GM23338 (cell line): ENCODE measurements at regions not wholly inside any gene's neighbourhood (a gene's known extent, or its start where the extent isn't known, plus 50 kb on each side); places are given as distances from the start of the nearest gene placed in this dataset.

Experiments
- ATAC-seq: fragments of 200-7000 bp; cut with Tn5 transposase; 3 replicates; pipeline ENCODE4 v1.9.1; 2020
- DNase-seq: peaks from one replicate; pipeline ENCODE4 v3.0.0-alpha.2; 2015; ENCODE audit warnings: low spot score
- H2AFZ ChIP-seq: fragments of 200-600 bp; sonication (generic); 2 replicates; pipeline ENCODE4 v1.8.0; 2016; ENCODE audit warnings: antibody characterized with exemption, mild to moderate bottlenecking, moderate library complexity
- H3F3A ChIP-seq: fragments of 200-600 bp; sonication (generic); replicated peaks from 2 replicates; pipeline ENCODE4 v1.8.0; 2017; ENCODE audit warnings: antibody characterized with exemption, mixed run types, low read depth
- H3K27ac ChIP-seq: fragments of 200-600 bp; sonication (generic); 2 replicates; pipeline ENCODE4 v1.6.1; 2016; ENCODE audit warnings: low read depth
- H3K27me3 ChIP-seq: fragments of 200-600 bp; sonication (generic); 2 replicates; pipeline ENCODE4 v1.8.0; 2016; ENCODE audit warnings: mild to moderate bottlenecking, mixed run types, moderate library complexity; ENCODE audit not compliant: insufficient read depth
- H3K36me3 ChIP-seq: fragments of 200-600 bp; sonication (generic); 2 replicates; pipeline ENCODE4 v1.8.0; 2016; ENCODE audit warnings: mild to moderate bottlenecking; ENCODE audit not compliant: insufficient read depth
- H3K4me1 ChIP-seq: fragments of 200-600 bp; sonication (generic); 2 replicates; pipeline ENCODE4 v1.8.0; 2016; ENCODE audit warnings: mild to moderate bottlenecking, moderate library complexity; ENCODE audit not compliant: insufficient read depth
- H3K4me2 ChIP-seq: fragments of 200-600 bp; sonication (generic); 2 replicates; pipeline ENCODE4 v1.7.1; 2017; ENCODE audit warnings: mixed run types
- H3K4me3 ChIP-seq: fragments of 200-600 bp; sonication (generic); 2 replicates; pipeline ENCODE4 v1.6.1; 2016; ENCODE audit warnings: mixed run types
- H3K79me2 ChIP-seq: fragments of 200-600 bp; sonication (generic); replicated peaks from 2 replicates; pipeline ENCODE4 v1.8.0; 2017; ENCODE audit warnings: mild to moderate bottlenecking; ENCODE audit not compliant: insufficient read depth
- H3K9me2 ChIP-seq: fragments of 200-600 bp; sonication (generic); 2 replicates; pipeline ENCODE4 v1.8.0; 2017; ENCODE audit not compliant: insufficient read depth
- H4K20me1 ChIP-seq: fragments of 200-600 bp; sonication (generic); replicated peaks from 2 replicates; pipeline ENCODE4 v1.8.0; 2017; ENCODE audit warnings: mild to moderate bottlenecking; ENCODE audit not compliant: insufficient read depth
- H3K27ac Mint-ChIP-seq: 2 replicates; pipeline ENCODE4 v1.8.0; 2020; ENCODE audit warnings: inconsistent platforms, mild to moderate bottlenecking, moderate library complexity, mixed read lengths
- H3K27me3 Mint-ChIP-seq: 3 replicates; pipeline ENCODE4 v1.8.0; 2022; ENCODE audit warnings: low read depth, mild to moderate bottlenecking, moderate library complexity, mixed read lengths, inconsistent platforms; ENCODE audit not compliant: insufficient read depth, poor library complexity
- H3K36me3 Mint-ChIP-seq: 3 replicates; pipeline ENCODE4 v1.8.0; 2021; ENCODE audit warnings: low read depth, mild to moderate bottlenecking, inconsistent platforms, moderate library complexity, mixed read lengths
- H3K4me1 Mint-ChIP-seq: 3 replicates; pipeline ENCODE4 v1.8.0; 2020; ENCODE audit warnings: mild to moderate bottlenecking, inconsistent platforms, mixed read lengths
- H3K4me3 Mint-ChIP-seq: 3 replicates; pipeline ENCODE4 v1.8.0; 2021; ENCODE audit warnings: moderate library complexity, mild to moderate bottlenecking, inconsistent platforms, mixed read lengths
- H3K9me3 Mint-ChIP-seq: 3 replicates; pipeline ENCODE4 v1.8.0; 2020; ENCODE audit warnings: moderate library complexity, mild to moderate bottlenecking, inconsistent platforms, mixed read lengths
- CREB1 ChIP-seq: fragments of 250-450 bp; sonication (Bioruptor Pico); IDR thresholded peaks from 2 replicates; pipeline ENCODE4 v1.5.0; 2020; ENCODE audit warnings: low read depth, mild to moderate bottlenecking, moderate library complexity
- CTCF ChIP-seq, 2 experiments: fragments of 200-600 bp in 1 of 2; sonication (generic) in 1 of 2; conservative IDR thresholded peaks; 2 replicates each; pipeline versions ENCODE4 v1.5.1 to v1.6.1; 2016 to 2017; ENCODE audit warnings: antibody characterized with exemption in 2 of 2, low read depth in 2 of 2, mild to moderate bottlenecking in 2 of 2, moderate library complexity in 1 of 2
- ETS1 ChIP-seq: IDR thresholded peaks from 2 replicates; pipeline ENCODE4 v1.6.1; 2016; ENCODE audit warnings: antibody characterized with exemption
- EZH2 ChIP-seq: fragments of 200-600 bp; sonication (generic); IDR thresholded peaks from one replicate; pipeline ENCODE4 v1.8.0; 2017; ENCODE audit warnings: antibody characterized with exemption, mild to moderate bottlenecking, low read depth; ENCODE audit not compliant: unreplicated experiment
- EZH2phosphoT487 ChIP-seq: fragments of 200-600 bp; sonication (generic); IDR thresholded peaks from one replicate; pipeline ENCODE4 v1.8.1; 2018; ENCODE audit warnings: antibody characterized with exemption; ENCODE audit not compliant: unreplicated experiment
- JUNB ChIP-seq: IDR thresholded peaks from one replicate; pipeline ENCODE4 v1.6.1; 2016; ENCODE audit warnings: antibody characterized with exemption; ENCODE audit not compliant: unreplicated experiment
- NANOG ChIP-seq: IDR thresholded peaks from 2 replicates; pipeline ENCODE4 v1.6.1; 2016; ENCODE audit warnings: antibody characterized with exemption, borderline replicate concordance
- POLR2AphosphoS5 ChIP-seq: IDR thresholded peaks from 2 replicates; pipeline ENCODE4 v1.6.1; 2016; ENCODE audit warnings: antibody characterized with exemption, low read depth
- STAT1 ChIP-seq: IDR thresholded peaks from one replicate; pipeline ENCODE4 v1.6.1; 2016; ENCODE audit warnings: antibody characterized with exemption; ENCODE audit not compliant: unreplicated experiment
- ZNF114 ChIP-seq: fragments of 250-450 bp; sonication (Bioruptor Pico); IDR thresholded peaks from 2 replicates; pipeline ENCODE4 v1.5.0; 2020; ENCODE audit warnings: mild to moderate bottlenecking, moderate library complexity
- ZNF331 ChIP-seq: fragments of 250-450 bp; sonication (Bioruptor Pico); IDR thresholded peaks from 2 replicates; pipeline ENCODE4 v1.5.0; 2020; ENCODE audit warnings: low read depth, mild to moderate bottlenecking, moderate library complexity
- TF ChIP-seq, protein P1 (sequence below): fragments of 250-450 bp; sonication (Bioruptor Pico); IDR thresholded peaks from 2 replicates; pipeline ENCODE4 v1.5.0; 2020; ENCODE audit warnings: mild to moderate bottlenecking, moderate library complexity
- TF ChIP-seq, protein P2 (sequence below): IDR thresholded peaks from one replicate; pipeline ENCODE4 v1.6.1; 2018; ENCODE audit warnings: antibody characterized with exemption; ENCODE audit not compliant: unreplicated experiment

DNA sequence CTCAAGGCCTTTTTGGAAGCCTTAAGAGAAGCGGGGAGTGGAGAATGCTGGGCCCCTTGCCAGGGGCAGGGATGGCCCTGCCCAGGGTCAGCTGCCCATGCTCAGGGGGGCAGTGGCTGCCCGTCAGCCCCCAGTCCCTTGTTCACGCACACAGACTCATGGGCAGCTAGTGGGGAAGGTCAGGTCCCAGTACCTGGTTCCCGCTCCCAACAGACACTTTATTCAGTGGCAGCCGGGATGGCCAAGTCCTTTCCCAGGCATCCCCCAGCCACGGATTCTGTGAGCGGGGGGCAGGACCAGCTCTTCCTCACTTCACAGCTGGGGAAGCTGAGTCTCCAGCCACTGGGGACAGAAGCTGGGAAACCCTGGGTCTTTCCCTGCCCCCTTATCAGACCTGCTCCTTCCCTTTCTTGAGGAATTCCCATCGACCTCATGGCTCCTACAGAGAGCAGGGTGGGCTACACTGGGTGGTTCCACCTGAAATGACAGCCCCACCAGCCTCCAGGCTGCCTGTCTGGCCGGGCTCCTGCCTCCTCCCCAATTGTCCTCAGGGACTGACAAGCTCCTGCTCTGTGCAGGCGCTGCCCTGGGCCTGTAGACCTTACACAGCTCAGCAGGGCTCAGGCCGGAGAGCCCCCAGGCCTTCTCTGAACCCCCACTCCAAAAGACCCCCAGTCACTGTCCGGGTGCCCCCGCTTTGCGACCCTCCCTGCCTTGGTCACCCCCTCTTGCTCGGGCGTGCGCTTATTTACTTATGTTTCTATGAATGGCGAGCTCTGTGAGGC lies 61.0 kb upstream of the FGF3 start:
- Histone ChIP-seq H3K27me3 (no peaks in the 10 kb centered on the region), H2AFZ (no peak overlapping the region), H3K4me1 (no peaks in the 10 kb centered on the region), H3K4me2 (no peak overlapping the region), H3F3A (no peaks in the 10 kb centered on the region), H3K36me3 (no peaks in the 10 kb centered on the region), H3K79me2 (no peaks in the 10 kb centered on the region), H4K20me1 (no peaks in the 10 kb centered on the region), H3K4me3 (no peak overlapping the region), H3K9me2 (no peaks in the 10 kb centered on the region), H3K27ac (no peak overlapping the region)
- TF ChIP-seq CTCF (conservative IDR thresholded peaks at IDR 0.05; ENCODE audit: low read depth in 2 of 2), result no peak
- no peak for TF ChIP-seq NANOG
- no peak for TF ChIP-seq EZH2phosphoT487
- no peak for TF ChIP-seq ZNF331 (CRISPR knock-in tag)
- no peak for TF ChIP-seq CREB1
- TF ChIP-seq STAT1, result no peak
- TF ChIP-seq JUNB, result no peak
- TF ChIP-seq ZNF114 (CRISPR knock-in tag), result no peak
- TF ChIP-seq ETS1, result no peak
- TF ChIP-seq, protein P1, sequence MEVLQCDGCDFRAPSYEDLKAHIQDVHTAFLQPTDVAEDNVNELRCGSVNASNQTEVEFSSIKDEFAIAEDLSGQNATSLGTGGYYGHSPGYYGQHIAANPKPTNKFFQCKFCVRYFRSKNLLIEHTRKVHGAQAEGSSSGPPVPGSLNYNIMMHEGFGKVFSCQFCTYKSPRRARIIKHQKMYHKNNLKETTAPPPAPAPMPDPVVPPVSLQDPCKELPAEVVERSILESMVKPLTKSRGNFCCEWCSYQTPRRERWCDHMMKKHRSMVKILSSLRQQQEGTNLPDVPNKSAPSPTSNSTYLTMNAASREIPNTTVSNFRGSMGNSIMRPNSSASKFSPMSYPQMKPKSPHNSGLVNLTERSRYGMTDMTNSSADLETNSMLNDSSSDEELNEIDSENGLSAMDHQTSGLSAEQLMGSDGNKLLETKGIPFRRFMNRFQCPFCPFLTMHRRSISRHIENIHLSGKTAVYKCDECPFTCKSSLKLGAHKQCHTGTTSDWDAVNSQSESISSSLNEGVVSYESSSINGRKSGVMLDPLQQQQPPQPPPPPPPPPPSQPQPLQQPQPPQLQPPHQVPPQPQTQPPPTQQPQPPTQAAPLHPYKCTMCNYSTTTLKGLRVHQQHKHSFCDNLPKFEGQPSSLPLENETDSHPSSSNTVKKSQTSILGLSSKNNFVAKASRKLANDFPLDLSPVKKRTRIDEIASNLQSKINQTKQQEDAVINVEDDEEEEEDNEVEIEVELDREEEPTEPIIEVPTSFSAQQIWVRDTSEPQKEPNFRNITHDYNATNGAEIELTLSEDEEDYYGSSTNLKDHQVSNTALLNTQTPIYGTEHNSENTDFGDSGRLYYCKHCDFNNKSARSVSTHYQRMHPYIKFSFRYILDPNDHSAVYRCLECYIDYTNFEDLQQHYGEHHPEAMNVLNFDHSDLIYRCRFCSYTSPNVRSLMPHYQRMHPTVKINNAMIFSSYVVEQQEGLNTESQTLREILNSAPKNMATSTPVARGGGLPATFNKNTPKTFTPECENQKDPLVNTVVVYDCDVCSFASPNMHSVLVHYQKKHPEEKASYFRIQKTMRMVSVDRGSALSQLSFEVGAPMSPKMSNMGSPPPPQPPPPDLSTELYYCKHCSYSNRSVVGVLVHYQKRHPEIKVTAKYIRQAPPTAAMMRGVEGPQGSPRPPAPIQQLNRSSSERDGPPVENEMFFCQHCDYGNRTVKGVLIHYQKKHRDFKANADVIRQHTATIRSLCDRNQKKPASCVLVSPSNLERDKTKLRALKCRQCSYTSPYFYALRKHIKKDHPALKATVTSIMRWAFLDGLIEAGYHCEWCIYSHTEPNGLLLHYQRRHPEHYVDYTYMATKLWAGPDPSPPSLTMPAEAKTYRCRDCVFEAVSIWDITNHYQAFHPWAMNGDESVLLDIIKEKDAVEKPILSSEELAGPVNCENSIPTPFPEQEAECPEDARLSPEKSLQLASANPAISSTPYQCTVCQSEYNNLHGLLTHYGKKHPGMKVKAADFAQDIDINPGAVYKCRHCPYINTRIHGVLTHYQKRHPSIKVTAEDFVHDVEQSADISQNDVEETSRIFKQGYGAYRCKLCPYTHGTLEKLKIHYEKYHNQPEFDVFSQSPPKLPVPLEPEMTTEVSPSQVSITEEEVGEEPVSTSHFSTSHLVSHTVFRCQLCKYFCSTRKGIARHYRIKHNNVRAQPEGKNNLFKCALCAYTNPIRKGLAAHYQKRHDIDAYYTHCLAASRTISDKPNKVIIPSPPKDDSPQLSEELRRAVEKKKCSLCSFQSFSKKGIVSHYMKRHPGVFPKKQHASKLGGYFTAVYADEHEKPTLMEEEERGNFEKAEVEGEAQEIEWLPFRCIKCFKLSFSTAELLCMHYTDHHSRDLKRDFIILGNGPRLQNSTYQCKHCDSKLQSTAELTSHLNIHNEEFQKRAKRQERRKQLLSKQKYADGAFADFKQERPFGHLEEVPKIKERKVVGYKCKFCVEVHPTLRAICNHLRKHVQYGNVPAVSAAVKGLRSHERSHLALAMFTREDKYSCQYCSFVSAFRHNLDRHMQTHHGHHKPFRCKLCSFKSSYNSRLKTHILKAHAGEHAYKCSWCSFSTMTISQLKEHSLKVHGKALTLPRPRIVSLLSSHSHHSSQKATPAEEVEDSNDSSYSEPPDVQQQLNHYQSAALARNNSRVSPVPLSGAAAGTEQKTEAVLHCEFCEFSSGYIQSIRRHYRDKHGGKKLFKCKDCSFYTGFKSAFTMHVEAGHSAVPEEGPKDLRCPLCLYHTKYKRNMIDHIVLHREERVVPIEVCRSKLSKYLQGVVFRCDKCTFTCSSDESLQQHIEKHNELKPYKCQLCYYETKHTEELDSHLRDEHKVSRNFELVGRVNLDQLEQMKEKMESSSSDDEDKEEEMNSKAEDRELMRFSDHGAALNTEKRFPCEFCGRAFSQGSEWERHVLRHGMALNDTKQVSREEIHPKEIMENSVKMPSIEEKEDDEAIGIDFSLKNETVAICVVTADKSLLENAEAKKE (CRISPR knock-in tag), result no peak
- TF ChIP-seq, protein P2, sequence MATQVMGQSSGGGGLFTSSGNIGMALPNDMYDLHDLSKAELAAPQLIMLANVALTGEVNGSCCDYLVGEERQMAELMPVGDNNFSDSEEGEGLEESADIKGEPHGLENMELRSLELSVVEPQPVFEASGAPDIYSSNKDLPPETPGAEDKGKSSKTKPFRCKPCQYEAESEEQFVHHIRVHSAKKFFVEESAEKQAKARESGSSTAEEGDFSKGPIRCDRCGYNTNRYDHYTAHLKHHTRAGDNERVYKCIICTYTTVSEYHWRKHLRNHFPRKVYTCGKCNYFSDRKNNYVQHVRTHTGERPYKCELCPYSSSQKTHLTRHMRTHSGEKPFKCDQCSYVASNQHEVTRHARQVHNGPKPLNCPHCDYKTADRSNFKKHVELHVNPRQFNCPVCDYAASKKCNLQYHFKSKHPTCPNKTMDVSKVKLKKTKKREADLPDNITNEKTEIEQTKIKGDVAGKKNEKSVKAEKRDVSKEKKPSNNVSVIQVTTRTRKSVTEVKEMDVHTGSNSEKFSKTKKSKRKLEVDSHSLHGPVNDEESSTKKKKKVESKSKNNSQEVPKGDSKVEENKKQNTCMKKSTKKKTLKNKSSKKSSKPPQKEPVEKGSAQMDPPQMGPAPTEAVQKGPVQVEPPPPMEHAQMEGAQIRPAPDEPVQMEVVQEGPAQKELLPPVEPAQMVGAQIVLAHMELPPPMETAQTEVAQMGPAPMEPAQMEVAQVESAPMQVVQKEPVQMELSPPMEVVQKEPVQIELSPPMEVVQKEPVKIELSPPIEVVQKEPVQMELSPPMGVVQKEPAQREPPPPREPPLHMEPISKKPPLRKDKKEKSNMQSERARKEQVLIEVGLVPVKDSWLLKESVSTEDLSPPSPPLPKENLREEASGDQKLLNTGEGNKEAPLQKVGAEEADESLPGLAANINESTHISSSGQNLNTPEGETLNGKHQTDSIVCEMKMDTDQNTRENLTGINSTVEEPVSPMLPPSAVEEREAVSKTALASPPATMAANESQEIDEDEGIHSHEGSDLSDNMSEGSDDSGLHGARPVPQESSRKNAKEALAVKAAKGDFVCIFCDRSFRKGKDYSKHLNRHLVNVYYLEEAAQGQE, result no peak
- TF ChIP-seq POLR2AphosphoS5, result no peak
- TF ChIP-seq EZH2, result no peak
- Mint-ChIP-seq H3K4me3 (no peak overlapping the region), H3K27ac (no peak overlapping the region), H3K27me3 (peaks cover 14% of the 10 kb centered on the region), H3K4me1 (peaks cover 2% of the 10 kb centered on the region; the same call in 1 of the 3 replicates), H3K36me3 (no peaks in the 10 kb centered on the region), H3K9me3 (no peaks in the 10 kb centered on the region)
- DNase-seq (no peak), ATAC-seq (no peak)
